ENCODE measurements at regions not wholly inside any gene's neighbourhood (a gene's known extent, or its start where the extent isn't known, plus 50 kb on each side); places are given as distances from the start of the nearest gene placed in this dataset.
"Not testable (repeated sequence)": the region's sequence is repeated elsewhere in the genome, so short reads cannot be mapped to it uniquely, and the experiment has no call there.

DNA sequence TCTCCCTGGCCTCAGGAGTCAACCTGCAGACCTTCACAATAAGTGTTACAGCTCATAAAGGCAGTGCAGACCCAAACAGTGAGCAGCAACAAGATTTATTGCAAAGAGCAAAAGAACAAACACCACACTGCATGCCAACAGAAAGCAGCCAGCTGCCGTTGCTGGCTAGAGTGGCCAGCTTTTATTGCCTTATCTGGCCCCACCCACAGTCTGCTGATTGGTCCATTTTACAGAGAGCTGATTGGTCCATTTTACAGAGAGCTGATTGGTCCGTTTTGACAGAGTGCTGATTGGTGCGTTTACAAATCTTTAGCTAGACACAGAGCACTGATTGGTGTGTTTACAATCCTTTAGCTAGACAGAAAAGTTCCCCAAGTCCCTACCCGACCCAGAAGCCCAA, 885.9 kb upstream of the SPRY2 start:
- dilution Hi-C loops (cut with HindIII; ENCODE audit: low sequenced_read_pairs, unreplicated experiment); H2AK5ac ChIP-seq (ENCODE audit: low read depth, low read length); H4K8ac ChIP-seq (ENCODE audit: low read depth in 2 of 2, low read length in 2 of 2); ATAC-seq (ENCODE audit: low read depth); H3K18ac ChIP-seq (ENCODE audit: low read depth, low read length); H3K36me3 ChIP-seq (ENCODE audit: control insufficient read depth, insufficient read depth, low read length); H3K9me1 ChIP-seq (ENCODE audit: insufficient read depth, low read length); H3K27ac ChIP-seq (ENCODE audit: insufficient read depth, low read length); H3K9ac ChIP-seq (ENCODE audit: low read depth, low read length); H3K4me1 ChIP-seq (ENCODE audit: control insufficient read depth, insufficient read depth, low read length); H3K23ac ChIP-seq (ENCODE audit: low read depth, low read length); H3K9me3 ChIP-seq (ENCODE audit: control insufficient read depth, insufficient read depth, low read length); H3K4ac ChIP-seq (ENCODE audit: low read depth, low read length); H3K27me3 ChIP-seq (ENCODE audit: control insufficient read depth, insufficient read depth, low read length); H4K20me1 ChIP-seq (ENCODE audit: insufficient read depth, low read length); POLR2A ChIA-PET (ENCODE audit: unreplicated experiment); H3K4me2 ChIP-seq (ENCODE audit: low read depth, low read length); in situ Hi-C loops (cut with MboI; ENCODE audit: low sequenced_read_pairs); CTCF ChIA-PET; intact Hi-C loops (cut with micrococcal nuclease); H2AK9ac ChIP-seq (replicated peaks; ENCODE audit: low read depth, low read length, poor library complexity); H3K4me3 ChIP-seq (ENCODE audit: insufficient read depth, low read depth, low read length); DNase-seq; H4K91ac ChIP-seq (ENCODE audit: insufficient read depth, low read depth, low read length); H4K5ac ChIP-seq (ENCODE audit: low read depth, low read length); H3K14ac ChIP-seq (replicated peaks; ENCODE audit: low read depth, low read length); H3K56ac ChIP-seq (ENCODE audit: extremely low read depth, insufficient read depth, low read length); BruUV-seq (replicated peaks); H2BK5ac ChIP-seq (ENCODE audit: low read depth, low read length, poor library complexity, severe bottlenecking); H3K79me1 ChIP-seq (ENCODE audit: low read depth in 1 of 2, low read length in 2 of 2); H2BK20ac ChIP-seq (ENCODE audit: low read depth, low read length); H2BK15ac ChIP-seq (ENCODE audit: low read depth, low read length); H2BK120ac ChIP-seq (ENCODE audit: low read depth, low read length); H2AFZ ChIP-seq (replicated peaks; ENCODE audit: low read length, poor library complexity): not testable (repeated sequence)
- 60% methylated on average over 1 of the region's 4 CpGs; no CpG with 5 or more reads in 1 of the 2 experiments for WGBS, 2 experiments (ENCODE audit: extremely low coverage in 2 of 2, insufficient read length in 1 of 2)

Measured in IMR-90 (cell line).